ENCODE measurements at regions not wholly inside any gene's neighbourhood (a gene's known extent, or its start where the extent isn't known, plus 50 kb on each side); places are given as distances from the start of the nearest gene placed in this dataset.

- TF ChIP-seq CEBPB (IDR thresholded peaks at IDR 0.05) (no peak), FOXM1 (IDR thresholded peaks at IDR 0.05; ENCODE audit: borderline replicate concordance, low read depth) (no peak), REST (IDR thresholded peaks at IDR 0.05; ENCODE audit: low read depth) (no peak), EP300 (IDR thresholded peaks at IDR 0.05; ENCODE audit: borderline replicate concordance) (no peak), CREB1 (IDR thresholded peaks at IDR 0.05; ENCODE audit: low read depth) (no peak)
Observed at GRCh38 chr6:84848960-84849359, 84.6 kb upstream of the TBX18 start.

All from Ishikawa (cell line).